A673 (cell line): ENCODE measurements at regions not wholly inside any gene's neighbourhood (a gene's known extent, or its start where the extent isn't known, plus 50 kb on each side); places are given as distances from the start of the nearest gene placed in this dataset.

Experiments used
- EZH2 ChIP-seq: fragments of 200-600 bp; sonication (generic); IDR thresholded peaks from 2 replicates; pipeline ENCODE4 v1.6.1; 2017; ENCODE audit warnings: borderline replicate concordance, low read depth, mild to moderate bottlenecking, mixed read lengths, antibody characterized with exemption, low read length; ENCODE audit not compliant: poor library complexity, severe bottlenecking
- TF ChIP-seq, protein P1 (sequence below): fragments of 300-800, 200-600 bp; sonication (generic); conservative IDR thresholded peaks from 2 replicates; pipeline ENCODE4 v1.5.1; 2017; ENCODE audit warnings: low read depth, mild to moderate bottlenecking, antibody characterized with exemption, low read length, moderate library complexity, mixed read lengths

DNA sequence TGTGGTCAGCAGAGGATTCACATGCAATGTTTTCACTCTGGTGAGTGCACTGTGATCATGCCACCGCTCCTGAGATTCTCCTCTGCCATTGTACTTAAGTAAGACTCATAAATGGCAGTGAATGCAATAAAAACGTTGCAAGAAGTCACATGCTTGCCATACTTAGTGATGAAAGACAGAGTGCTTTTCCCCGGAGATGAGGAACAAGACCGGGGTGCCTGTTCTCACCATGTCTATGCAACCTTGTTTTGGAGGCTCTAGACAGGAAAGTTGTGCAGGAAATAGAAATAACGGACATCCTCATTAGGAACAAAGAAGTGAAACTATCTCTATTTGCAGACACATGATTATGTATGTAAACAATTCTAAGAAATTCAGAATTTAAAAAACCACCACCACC, 84.7 kb upstream of the IRX2 start:
- TF ChIP-seq, protein P1, sequence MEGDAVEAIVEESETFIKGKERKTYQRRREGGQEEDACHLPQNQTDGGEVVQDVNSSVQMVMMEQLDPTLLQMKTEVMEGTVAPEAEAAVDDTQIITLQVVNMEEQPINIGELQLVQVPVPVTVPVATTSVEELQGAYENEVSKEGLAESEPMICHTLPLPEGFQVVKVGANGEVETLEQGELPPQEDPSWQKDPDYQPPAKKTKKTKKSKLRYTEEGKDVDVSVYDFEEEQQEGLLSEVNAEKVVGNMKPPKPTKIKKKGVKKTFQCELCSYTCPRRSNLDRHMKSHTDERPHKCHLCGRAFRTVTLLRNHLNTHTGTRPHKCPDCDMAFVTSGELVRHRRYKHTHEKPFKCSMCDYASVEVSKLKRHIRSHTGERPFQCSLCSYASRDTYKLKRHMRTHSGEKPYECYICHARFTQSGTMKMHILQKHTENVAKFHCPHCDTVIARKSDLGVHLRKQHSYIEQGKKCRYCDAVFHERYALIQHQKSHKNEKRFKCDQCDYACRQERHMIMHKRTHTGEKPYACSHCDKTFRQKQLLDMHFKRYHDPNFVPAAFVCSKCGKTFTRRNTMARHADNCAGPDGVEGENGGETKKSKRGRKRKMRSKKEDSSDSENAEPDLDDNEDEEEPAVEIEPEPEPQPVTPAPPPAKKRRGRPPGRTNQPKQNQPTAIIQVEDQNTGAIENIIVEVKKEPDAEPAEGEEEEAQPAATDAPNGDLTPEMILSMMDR = no peak
- TF ChIP-seq EZH2 = no peak
